ENCODE measurements at regions not wholly inside any gene's neighbourhood (a gene's known extent, or its start where the extent isn't known, plus 50 kb on each side); places are given as distances from the start of the nearest gene placed in this dataset.

GRCh38 chr1:102241431-102242338, 245.0 kb upstream of the OLFM3 start:
- no peak for ATAC-seq
- Histone ChIP-seq H3K27ac (ENCODE audit: low read length) (no peak overlapping the region), H3K4me1 (ENCODE audit: control insufficient read depth, insufficient read depth, low read length) (no peaks in the 10 kb centered on the region), H3K9me3 (ENCODE audit: control insufficient read depth, insufficient read depth, low read depth, low read length) (no peaks in the 10 kb centered on the region), H3K4me3 (ENCODE audit: low read depth in 2 of 2, low read length in 2 of 2) (no peak overlapping the region), H3K36me3 (ENCODE audit: control insufficient read depth, insufficient read depth, low read length) (no peaks in the 10 kb centered on the region), H3K27me3 (ENCODE audit: control insufficient read depth, insufficient read depth, low read length) (no peaks in the 10 kb centered on the region)
- ChIA-PET POLR2A (no interaction called here), CTCF (no interaction called here)
- intact Hi-C loops (cut with micrococcal nuclease; ENCODE audit: unreplicated experiment): no loop called here
- DNase-seq (ENCODE audit: low read depth, low spot score): no peak
- in situ Hi-C loops (cut with HindIII; ENCODE audit: low pct_unique_long_range_greater_than_20kb, low sequenced_read_pairs): no loop called here
- no TSS peak for BruUV-seq (replicated peaks)
- TF ChIP-seq CTCF (IDR thresholded peaks at IDR 0.05) (no peak), POLR2AphosphoS5 (IDR thresholded peaks at IDR 0.05; ENCODE audit: low read depth, low read length) (no peak), TCF7L2 (IDR thresholded peaks at IDR 0.05; ENCODE audit: low read depth, low read length) (no peak), SIN3A (IDR thresholded peaks at IDR 0.05; ENCODE audit: borderline replicate concordance, insufficient read depth, low read depth, low read length) (no peak), REST (IDR thresholded peaks at IDR 0.05; ENCODE audit: insufficient read depth in 1 of 2, low read depth in 2 of 2, low read length in 1 of 2) (no peak)

GRCh38 chr1:102239247-102239646, 242.5 kb upstream of the OLFM3 start:
- CTCF ChIA-PET: interaction anchor here (0.7 kb wide), 1 partner anchor 17 kb away, joined by 3 read pairs; no protein-coding TSS in a partner anchor
- H3K36me3 ChIP-seq (ENCODE audit: control insufficient read depth, insufficient read depth, low read length): no peaks in the 10 kb centered on the region
- no peak for DNase-seq (ENCODE audit: low read depth, low spot score)
- in situ Hi-C loops (cut with HindIII; ENCODE audit: low pct_unique_long_range_greater_than_20kb, low sequenced_read_pairs): no loop called here
- TF ChIP-seq POLR2AphosphoS5 (IDR thresholded peaks at IDR 0.05; ENCODE audit: low read depth, low read length) (no peak), TCF7L2 (IDR thresholded peaks at IDR 0.05; ENCODE audit: low read depth, low read length) (no peak)
- no peak overlapping the region for H3K27ac ChIP-seq (ENCODE audit: low read length)
- intact Hi-C loops (cut with micrococcal nuclease; ENCODE audit: unreplicated experiment): no loop called here
- BruUV-seq (replicated peaks): no TSS peak
- no peaks in the 10 kb centered on the region for H3K27me3 ChIP-seq (ENCODE audit: control insufficient read depth, insufficient read depth, low read length)
- POLR2A ChIA-PET: no interaction called here
- no peak for ATAC-seq
- H3K4me3 ChIP-seq (ENCODE audit: low read depth in 2 of 2, low read length in 2 of 2): no peak overlapping the region
- no peaks in the 10 kb centered on the region for H3K4me1 ChIP-seq (ENCODE audit: control insufficient read depth, insufficient read depth, low read length)
- H3K9me3 ChIP-seq (ENCODE audit: control insufficient read depth, insufficient read depth, low read depth, low read length): no peaks in the 10 kb centered on the region

- TF ChIP-seq CTCF (IDR thresholded peaks at IDR 0.05) (no peak), REST (IDR thresholded peaks at IDR 0.05; ENCODE audit: insufficient read depth in 1 of 2, low read depth in 2 of 2, low read length in 1 of 2) (no peak), TCF7L2 (IDR thresholded peaks at IDR 0.05; ENCODE audit: low read depth, low read length) (no peak), POLR2AphosphoS5 (IDR thresholded peaks at IDR 0.05; ENCODE audit: low read depth, low read length) (no peak), SIN3A (IDR thresholded peaks at IDR 0.05; ENCODE audit: borderline replicate concordance, insufficient read depth, low read depth, low read length) (no peak)
- in situ Hi-C loops (cut with HindIII; ENCODE audit: low pct_unique_long_range_greater_than_20kb, low sequenced_read_pairs) (no loop called here), intact Hi-C loops (cut with micrococcal nuclease; ENCODE audit: unreplicated experiment) (no loop called here)
- no peaks in the 10 kb centered on the region for H3K9me3 ChIP-seq (ENCODE audit: control insufficient read depth, insufficient read depth, low read depth, low read length)
- no peak overlapping the region for H3K27ac ChIP-seq (ENCODE audit: low read length)
- H3K4me1 ChIP-seq (ENCODE audit: control insufficient read depth, insufficient read depth, low read length): no peaks in the 10 kb centered on the region
- ChIA-PET CTCF (no interaction called here), POLR2A (no interaction called here)
- no peaks in the 10 kb centered on the region for H3K36me3 ChIP-seq (ENCODE audit: control insufficient read depth, insufficient read depth, low read length)
- no peak overlapping the region for H3K4me3 ChIP-seq (ENCODE audit: low read depth in 2 of 2, low read length in 2 of 2)
- no TSS peak for BruUV-seq (replicated peaks)
- DNase-seq (ENCODE audit: low read depth, low spot score) (no peak), ATAC-seq (no peak)
- no peaks in the 10 kb centered on the region for H3K27me3 ChIP-seq (ENCODE audit: control insufficient read depth, insufficient read depth, low read length)
Observed at GRCh38 chr1:102234753-102235359, 238.1 kb upstream of the OLFM3 start.

All from Panc1 (cell line).